NCI-H345 (cell line): ENCODE measurements at regions not wholly inside any gene's neighbourhood (a gene's known extent, or its start where the extent isn't known, plus 50 kb on each side); places are given as distances from the start of the nearest gene placed in this dataset.
"Not testable (repeated sequence)": the region's sequence is repeated elsewhere in the genome, so short reads cannot be mapped to it uniquely, and the experiment has no call there.

Source experiments
- DNase-seq: peaks from one replicate; lab custom pipeline; 2025; lab: John Stamatoyannopoulos, UW

DNA sequence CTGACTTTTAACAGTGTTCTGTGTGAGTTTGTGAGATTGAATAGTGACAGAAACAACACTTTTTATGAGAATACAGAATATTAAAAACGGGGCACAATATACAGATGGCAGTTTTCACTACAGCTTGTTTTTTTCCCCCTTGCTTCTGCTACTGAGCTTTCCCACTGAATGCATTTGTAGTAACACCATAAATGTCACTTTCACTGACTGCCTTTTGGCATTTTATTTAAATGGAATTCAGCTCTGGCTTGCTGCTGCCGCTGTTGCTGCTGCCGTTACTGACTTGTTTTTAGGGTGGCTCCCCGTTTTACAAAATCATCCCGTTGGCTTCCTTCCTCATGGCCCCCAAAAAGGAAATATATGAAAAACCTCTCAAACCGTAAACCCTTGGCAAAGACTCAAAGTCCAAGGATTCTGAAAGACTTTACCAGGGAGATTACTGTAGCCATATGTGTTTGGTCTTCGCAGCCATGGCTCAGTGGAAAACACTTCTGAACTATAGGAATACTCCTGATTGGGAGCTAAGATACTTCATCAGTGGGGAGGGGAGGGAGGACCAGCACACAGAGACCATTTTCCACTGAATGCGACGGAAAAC, 151.0 kb downstream of the NUF2 start:
- peak; percentile 59 for DNase-seq

DNA sequence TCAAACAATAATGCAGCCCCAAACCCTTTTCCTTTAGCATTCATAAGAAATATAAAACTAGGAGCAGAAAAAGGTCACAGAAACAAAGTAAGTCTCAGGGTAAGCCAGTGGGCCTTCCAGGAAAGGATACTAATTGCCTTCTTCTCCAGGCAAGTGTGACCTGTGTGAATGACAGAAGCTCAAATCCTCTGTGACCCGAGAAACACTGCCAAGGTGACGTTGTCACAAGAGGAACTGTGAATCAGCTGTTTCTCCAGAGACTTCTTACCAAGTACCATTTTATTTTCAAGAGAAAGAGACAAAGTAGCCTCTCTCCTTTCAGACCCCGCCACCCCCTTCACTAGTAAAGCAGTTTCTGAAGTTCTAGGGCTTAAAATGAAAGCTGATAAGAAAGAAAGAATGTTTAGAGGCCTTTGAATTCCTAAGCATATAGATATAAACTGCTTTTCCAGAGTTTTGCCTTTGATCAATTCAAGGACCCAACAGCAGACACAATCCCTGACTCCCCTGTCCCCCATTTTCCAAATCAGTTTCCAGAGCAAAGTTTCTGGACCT, 155.6 kb downstream of the NUF2 start:
- DNase-seq, result no peak

DNA sequence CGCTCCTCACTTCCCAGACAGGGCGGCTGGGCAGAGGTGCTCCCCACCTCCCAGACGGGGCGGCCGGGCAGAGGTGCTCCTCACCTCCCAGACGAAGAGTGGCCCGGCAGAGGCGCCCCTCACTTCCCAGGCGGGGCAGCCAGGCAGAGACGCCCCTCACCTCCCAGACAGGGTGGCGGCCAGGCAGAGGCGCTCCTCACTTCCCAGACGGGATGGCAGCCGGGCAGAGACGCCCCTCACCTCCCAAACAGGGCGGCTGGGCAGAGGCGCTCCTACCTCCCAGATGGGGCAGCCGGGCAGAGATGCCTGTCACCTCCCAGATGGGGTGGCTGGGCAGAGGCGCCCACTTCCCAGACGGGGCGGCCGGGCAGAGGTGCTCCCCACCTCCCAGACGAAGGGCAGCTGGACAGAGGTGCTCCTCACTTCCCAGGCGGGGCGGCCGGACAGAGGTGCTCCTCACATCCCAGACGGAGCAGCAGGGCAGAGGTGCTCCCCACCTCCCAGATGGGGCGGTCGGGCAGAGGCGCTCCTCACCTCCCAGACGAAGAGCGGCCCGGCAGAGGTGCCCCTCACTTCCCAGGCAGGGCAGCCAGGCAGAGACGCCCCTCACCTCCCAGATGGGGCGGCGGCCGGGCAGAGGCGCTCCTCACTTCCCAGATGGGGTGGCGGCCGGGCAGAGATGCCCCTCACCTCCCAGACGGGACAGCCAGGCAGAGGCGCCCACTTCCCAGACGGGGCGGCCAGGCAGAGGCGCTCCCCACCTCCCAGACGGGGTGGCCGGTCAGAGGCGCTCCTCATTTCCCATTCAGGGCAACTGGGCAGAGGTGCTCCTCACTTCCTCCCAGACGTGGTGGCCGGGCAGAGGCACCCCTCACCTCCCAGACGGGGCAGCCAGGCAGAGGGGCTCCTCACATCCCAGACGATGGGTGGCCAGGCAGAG, 176.9 kb downstream of the NUF2 start:
- not testable (repeated sequence) for DNase-seq

DNA sequence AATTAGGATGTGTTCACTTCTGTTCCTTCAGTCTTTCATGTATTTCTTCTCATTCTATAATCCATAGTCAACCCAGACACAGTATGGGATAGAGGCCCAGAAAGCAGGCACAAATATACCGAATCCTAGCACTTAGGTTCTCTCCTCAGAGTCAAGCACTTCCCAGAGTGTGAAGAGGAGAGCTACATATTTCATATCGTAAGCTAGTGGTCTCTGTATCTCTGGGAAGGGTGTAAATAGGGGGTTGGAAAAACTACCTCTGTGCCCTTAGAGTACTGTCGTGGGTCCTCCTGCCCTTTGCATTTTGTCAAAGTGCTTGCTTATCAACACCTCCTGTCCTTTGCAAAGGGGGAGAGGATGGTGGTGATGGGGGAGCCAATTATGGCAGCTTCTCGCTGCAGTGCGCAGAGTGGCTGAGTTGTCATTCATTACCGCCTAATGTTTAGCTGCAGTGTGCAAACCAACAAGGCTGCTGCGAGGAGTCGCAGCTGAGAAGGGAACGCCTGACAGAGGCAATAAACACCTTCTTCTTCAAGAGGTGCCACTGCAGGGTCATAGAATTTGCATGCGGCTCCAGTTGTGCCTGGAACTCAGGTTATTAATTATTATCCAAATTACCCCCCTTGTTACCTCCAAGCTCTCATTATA, 182.7 kb downstream of the NUF2 start:
- no peak for DNase-seq

DNA sequence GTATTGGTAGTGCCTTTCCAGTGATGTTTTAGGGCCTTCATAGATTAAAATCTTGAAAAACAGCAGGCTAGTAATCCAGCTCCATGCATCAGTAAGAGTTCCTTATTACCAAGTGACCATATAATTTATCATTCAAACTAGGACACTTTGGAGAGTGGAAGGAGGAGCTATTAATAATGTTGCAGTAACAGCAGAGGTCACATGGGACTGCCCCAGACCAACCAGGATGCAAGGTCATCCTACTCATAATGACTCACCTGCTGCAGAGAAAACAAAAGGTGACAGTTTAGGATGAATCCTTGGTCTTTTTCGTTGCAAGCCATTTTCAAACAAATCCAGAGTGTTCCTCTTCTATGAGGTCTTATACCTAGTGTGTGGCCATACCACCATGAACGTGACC, 187.4 kb downstream of the NUF2 start:
- DNase-seq, result no peak

DNA sequence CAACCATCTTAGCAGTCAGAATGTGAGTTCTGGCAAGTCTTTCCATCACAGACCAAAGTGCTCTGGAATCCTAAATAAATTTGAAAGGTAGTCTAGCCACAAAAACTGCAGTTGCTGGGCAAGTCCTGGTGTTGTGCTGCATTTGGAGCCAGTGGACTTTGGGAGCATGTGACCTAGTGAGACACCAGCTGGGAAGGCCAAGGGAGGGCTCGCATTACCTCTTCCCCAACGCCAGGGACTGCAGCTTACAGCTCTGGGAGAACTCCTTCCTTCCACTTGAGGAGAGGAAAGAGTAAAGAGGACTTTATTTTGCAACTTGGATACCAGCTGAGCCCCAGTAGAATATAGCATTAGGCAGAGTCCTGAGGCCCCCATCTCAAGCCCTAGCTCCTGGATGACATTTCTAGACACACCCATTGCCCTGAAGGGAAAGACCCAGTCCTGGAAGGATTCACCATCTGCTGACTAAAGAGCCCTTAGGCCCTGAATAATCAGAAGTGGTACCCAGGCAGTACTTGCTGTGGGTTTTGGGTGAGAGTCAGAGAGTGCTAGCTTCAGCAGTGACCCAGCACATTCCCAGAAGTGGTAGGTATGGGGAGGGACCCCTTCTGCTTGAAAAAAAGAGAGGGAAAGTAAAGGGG, 190.7 kb downstream of the NUF2 start:
- no peak for DNase-seq

DNA sequence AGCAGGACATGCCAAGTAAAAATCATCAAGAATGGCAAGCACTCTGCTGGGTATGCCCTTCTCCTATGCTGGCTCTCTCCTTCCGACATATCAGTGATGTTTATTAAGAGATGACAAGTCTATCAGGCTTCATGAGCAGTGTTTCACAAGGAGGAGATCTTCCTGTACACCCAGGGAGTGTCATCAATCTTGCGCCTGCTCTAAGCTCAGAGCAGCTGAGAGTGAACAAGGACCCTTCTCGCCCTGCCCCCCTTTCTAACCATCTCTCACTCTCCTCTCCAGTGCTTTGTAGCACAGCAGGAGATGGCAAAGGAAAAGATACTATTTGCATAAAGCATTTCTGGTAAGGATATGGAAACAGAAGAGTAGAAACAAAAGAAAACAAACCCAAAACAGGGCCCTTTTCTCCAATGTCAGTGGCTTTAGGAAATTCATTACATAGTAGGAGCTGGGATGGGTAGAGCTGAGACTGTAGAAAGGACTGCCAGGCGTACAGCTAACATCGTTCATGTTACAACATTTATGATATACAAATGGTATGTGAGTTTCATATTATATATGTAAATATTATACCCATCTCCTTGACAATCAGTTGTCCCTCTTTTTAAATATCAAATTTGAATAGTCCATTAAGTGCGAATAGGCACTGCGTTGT, 201.7 kb downstream of the NUF2 start:
- no peak for DNase-seq

DNA sequence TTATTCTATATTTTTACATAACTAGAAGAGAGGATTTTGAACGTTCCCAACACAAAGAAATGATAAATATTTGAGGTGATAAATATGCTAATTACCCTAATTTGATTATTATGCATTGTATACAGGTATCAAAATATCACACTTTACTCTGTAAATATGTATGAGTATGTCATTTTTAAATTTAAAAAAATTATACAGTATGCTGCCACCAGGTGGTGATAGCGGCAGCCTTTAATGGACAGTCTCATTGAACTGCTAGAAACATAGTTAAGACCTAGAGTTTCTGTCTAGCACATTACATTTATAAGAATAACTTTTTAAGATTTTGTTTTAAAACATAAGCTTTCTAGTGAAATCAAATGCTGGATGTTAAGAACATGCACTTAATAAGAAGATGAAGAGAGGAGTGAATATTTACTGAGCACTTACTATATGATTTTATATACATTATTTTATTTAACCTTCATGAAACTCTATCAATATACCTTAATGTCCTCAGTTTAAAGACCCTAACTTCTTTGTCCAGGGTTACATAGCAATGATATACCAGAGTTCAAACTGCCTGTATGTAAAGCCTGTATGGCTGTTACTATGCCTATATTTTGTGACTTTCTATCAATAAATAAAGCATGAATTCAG, 207.1 kb downstream of the NUF2 start:
- peak; percentile 10 for DNase-seq

DNA sequence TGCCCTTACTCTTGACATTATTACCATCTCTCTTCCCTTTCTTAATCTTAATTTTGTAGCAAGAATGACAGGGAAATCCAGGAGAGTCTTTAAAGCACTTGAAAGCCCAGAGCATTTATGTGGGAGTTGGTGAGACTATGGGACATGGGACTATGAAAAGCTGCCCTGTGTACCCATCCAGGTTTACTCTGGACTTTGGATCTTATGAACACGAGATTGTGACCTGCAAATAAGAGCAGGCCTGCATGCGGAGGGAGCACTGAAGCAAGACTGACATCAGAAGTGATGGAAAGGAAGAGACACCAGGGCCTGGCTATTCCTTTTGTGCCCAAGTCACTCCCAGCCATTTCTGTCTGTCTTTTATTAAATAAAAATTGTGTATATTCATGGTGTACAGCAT, 209.6 kb downstream of the NUF2 start:
- no peak for DNase-seq

DNA sequence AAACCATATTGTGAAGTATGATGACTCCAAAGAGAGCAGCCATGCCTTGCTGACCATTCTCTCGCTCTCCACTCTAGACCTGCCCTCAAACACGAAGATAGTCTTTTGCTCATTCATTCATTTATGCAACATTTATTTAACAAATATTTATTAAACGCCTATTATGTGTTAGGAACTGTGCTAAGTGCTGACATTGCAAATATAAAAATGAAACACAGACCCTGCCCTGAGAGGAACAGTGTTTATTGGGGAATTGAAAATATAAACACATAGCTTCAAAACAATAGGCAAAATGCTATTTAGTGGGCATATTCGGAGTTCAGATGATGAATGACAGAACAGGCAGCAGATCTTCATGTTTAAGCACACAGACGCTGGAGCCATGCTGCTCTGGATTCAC, 213.6 kb downstream of the NUF2 start:
- DNase-seq, result no peak

DNA sequence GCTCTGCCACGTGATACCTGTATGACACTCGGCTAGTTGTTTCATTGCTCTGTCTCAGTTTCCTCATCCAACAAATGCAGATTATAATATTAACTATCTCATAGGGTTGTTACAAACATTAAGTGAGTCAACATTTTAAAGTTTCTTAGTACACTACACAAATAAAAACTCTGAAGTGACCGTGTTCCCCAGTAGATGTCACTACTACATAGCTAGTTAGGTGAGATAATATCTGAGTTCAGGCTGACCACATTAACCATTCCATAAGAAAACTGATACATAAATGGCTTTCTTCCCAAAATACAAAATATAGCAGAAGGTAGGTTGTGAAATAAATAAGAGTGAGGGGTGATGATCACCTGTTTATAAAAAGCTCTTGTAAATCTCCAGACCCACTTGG, 214.1 kb downstream of the NUF2 start:
- DNase-seq, result no peak

DNA sequence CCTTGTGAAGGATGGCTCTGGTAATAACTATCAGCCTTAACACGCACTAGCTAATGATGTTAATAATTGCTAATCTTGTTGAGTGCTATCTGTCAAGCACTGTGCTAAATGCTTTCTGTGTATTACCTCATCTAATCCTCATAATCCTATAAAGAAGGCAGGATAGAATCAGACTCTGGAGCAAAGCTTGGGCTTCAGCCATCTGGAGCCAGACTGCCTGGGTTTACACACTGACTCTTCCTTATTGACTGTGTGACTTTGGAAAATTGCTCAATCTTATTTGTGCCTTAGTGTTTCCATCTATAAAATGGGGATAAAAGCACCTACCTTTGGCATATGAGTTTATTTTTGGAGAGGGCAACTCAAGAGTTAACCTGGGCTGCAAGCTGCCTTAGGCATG, 216.1 kb downstream of the NUF2 start:
- no peak for DNase-seq

DNA sequence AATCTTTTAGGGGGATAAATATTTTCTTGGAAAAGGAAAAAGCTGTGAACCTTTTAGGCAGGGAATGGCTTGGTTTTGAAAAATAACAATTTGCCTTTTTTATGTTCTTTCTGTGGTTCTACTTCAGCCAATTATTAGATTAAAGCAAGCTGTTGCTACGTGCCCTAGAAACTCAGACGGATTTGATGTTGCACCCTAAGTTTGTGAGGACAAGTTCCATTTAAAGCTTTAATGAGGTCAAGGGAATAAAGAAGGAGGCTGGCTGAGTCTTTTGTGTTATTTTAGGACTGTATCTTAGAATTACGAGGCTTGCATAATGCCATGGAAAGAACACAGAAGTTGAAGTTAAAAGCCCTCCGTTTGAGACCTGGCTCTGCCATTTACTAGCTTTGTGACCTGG, 216.9 kb downstream of the NUF2 start:
- no peak for DNase-seq

DNA sequence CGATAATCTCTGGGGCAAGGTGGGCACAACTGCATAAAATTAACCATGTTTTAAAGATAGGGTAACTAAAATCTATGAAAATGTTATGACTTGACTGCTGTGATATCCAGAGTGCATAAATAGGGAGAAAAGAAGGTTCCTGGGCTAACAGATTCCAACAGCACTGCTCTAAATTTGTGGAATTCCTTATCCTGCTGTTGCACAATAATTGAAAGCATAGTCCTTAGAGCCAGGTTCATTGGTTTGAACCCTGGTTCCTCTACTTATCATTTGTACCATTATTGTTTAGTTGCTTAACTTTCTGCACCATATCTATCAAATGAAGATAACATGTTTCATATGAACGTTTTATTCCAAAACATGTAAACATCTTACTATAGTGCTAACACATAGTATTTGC, 219.0 kb downstream of the NUF2 start:
- DNase-seq, result no peak

DNA sequence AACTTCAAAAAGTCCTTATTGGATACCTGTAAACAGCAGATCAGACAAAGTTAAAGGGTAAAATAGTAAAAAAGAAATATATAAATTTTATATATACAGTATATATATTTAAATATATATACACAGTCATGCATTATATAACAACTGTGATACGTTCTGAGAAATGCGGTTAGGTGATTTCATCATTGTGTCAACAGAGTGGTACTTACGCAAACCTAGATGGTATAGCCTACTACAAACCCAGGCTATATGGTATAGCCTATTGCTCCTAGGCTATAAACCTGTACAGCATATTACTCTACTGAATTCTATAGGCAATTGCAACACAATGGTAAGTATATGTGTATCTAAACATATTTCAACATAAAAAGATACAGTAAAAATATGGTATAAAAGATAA, 222.7 kb downstream of the NUF2 start:
- DNase-seq, result no peak

DNA sequence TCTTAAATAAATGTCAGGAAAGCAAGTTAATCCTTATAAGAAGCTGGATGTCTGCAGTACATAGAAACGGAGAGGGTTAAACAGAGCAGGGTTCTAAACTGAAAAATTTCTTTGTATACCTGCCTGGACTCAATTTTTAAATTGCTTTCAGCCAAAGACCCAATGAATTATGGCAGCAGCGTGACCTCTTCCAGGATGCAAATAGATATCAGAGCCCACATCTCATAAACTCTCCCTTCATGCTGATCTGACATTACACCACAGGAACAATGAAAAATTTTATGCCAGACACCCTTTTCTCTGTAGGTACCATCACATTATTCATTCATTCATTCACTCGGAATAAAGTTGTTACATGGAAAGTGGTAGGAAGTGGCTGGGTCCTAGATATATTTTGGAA, 236.4 kb downstream of the NUF2 start:
- DNase-seq, result no peak

DNA sequence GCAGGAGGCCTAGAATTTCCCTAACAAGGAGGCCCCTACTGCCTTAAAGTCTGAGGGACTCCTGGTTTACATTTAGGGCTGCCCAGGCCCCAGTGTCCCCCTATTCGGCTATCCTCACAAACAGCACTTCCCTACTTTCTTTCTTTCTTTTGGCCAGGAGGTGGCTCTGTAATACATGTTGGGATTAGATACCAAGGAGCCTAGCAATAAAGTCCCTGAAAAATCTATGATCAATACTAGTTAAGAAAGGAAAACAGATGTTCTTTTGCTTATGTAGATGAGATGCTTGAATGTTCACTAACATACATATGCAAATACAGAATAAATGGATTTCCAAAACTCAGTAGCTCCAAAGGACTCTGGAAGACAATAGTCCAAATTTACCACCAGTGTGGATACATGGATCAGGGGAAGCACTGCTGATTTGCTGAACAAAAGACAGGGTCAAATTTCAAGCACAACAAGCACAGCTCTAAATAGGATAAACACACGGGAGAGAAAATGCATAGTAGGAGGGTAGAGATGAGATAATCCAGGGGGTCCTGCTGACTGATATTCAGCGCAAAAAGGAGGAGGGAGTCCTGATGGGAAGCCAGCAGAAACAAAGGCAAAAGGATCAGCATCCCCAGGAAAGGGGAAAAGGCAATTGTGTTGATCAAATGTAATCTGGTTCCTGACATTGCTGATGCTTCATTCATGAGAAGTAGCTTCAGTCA, 240.0 kb downstream of the NUF2 start:
- peak; percentile 79 for DNase-seq

DNA sequence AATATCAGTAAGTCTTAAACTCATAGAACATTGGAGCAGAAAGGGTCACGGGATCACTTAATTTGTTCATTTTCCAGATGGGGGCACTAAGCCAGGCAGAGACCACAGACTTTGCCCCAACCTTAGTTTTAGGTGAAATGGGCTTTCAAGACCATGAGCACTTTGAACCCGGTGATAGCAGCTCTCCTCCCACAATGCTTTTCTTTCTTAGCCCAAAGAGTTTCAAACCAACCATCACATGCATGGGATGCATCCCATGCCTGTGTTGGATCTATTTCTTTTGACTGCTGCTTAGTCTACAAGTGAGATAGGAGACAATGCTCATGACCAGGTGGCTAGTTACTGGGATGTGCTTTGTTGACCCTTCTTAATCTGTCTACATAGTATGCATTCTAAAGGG, 240.6 kb downstream of the NUF2 start:
- DNase-seq, result no peak

DNA sequence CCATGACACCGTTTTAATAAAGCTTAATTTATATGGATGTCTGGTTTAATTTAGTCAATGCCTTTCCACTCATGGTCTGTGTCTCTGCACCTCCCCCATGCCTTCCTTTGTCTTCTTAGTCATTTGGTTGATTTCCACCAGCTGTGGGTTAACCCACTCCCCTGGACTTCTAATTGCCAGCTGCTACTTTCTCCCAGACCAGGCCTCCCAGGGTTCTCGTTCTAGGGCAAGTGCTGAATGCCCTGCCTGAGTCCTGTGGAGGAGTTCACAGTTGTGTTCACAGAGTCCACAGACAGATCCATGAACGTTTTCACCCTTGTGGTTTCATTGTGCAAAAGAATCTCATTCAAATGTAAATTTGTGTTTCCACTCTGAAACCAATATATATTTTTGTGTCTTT, 243.4 kb downstream of the NUF2 start:
- DNase-seq, result peak; percentile 29

DNA sequence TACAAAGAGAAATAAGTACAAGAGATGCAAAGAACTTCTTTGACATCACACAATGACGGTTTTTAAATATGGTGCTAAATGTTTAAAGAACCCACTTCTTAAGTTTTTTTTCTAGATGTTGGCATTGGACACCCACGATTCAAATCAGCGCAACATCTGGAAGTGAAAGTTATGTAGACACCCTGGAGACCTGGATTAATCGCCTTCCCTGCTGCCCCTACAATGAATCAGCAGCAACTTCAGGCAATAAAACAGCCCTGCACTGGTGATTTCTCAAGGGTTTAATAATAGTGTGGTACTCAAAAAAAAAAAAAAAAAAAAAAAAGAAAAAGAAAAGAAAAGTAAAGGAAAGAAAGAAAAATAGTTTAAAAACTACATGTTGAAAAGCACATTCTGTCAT, 248.3 kb downstream of the NUF2 start:
- no peak for DNase-seq

DNA sequence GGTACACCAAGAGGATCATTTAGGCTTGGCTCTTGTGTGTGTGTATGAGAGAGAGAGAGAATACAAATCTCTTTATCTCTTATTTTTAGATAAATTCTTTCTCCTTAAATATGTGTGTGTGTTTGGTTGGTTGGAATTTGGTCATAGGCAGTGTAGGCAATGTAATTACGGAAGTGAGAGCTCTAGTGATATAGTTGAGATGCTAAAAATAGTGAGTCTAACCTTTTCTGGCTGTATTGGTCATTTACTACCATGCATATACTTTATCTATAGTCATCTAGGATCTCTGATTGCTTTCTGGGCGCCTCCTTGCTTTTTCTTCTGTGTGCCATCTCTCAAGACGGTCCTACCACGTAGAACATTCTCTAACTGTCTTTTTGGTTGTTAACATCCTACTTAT, 250.2 kb downstream of the NUF2 start:
- no peak for DNase-seq
